Heart right ventricle (tissue), 16 donors: ENCODE measurements at regions not wholly inside any gene's neighbourhood (a gene's known extent, or its start where the extent isn't known, plus 50 kb on each side); places are given as distances from the start of the nearest gene placed in this dataset.
"Not testable (repeated sequence)": the region's sequence is repeated elsewhere in the genome, so short reads cannot be mapped to it uniquely, and the experiment has no call there.

ENCODE experiments used
- ATAC-seq, 8 donors: fragments of 200-7000 bp; cut with Tn5 transposase; one replicate each; pipeline ENCODE4 v1.9.1; 2020; ENCODE audit warnings: mild to moderate bottlenecking in 8 of 8, moderate library complexity in 8 of 8, moderate number of reproducible peaks in 1 of 8
- DNase-seq, 2 donors: peaks; one replicate each; pipeline ENCODE4 v3.0.0-alpha.2; 2020
- H3K27ac ChIP-seq, 10 donors: fragments of 200-600 bp; sonication (generic) in 2 of 10; one replicate each; pipeline versions ENCODE4 v1.5.0 to v1.8.0; 2020 to 2022; ENCODE audit warnings: mild to moderate bottlenecking in 3 of 10
- H3K27me3 ChIP-seq, 7 donors: fragments of 200-600 bp; one replicate each; pipeline ENCODE4 v1.8.0; 2021 to 2022; ENCODE audit warnings: mild to moderate bottlenecking in 2 of 7
- H3K36me3 ChIP-seq, 9 donors: fragments of 200-600 bp; sonication (generic) in 1 of 9; one replicate each; pipeline versions ENCODE4 v1.5.0 to v1.8.0; 2020 to 2022; ENCODE audit warnings: mild to moderate bottlenecking in 2 of 9
- H3K4me1 ChIP-seq, 9 donors: fragments of 200-600 bp; sonication (generic) in 1 of 9; one replicate each; pipeline versions ENCODE4 v1.5.0 to v1.8.0; 2020 to 2022; ENCODE audit warnings: mild to moderate bottlenecking in 4 of 9
- H3K4me3 ChIP-seq, 10 donors: fragments of 200-600 bp; sonication (generic) in 2 of 10; one replicate each; pipeline versions ENCODE4 v1.5.0 to v1.8.0; 2020 to 2022; ENCODE audit warnings: mild to moderate bottlenecking in 7 of 10, moderate library complexity in 2 of 10
- H3K9me3 ChIP-seq, 11 donors: fragments of 200-600 bp in 10 of 11; sonication (generic) in 2 of 11; one replicate each; pipeline versions ENCODE4 v1.5.0 to v1.8.0; 2013 to 2022; ENCODE audit warnings: mild to moderate bottlenecking in 2 of 11, control low read depth in 1 of 11, moderate library complexity in 1 of 11
- CTCF ChIP-seq, 9 donors: fragments of 200-600 bp; sonication (generic) in 2 of 9; IDR thresholded peaks; one replicate each; pipeline versions ENCODE4 v1.5.0 to v1.8.0; 2021 to 2022; ENCODE audit warnings: antibody characterized with exemption in 9 of 9, mild to moderate bottlenecking in 5 of 9, moderate library complexity in 1 of 9
- WGBS, 2 donors: extraction: QIAGEN DNeasy Blood & Tissue Kit; methylation state at CpG; one replicate each; pipeline ENCODE4 v1.1.7; 2013; ENCODE audit warnings: inconsistent platforms in 1 of 2; 5-methylcytosine and 5-hydroxymethylcytosine counted together
- intact Hi-C, 10 donors: fragments of 100-400 bp; cut with DNase I; formaldehyde crosslinking; loops; one replicate each; pipeline versions ENCODE4 v1.11.1 to v1.14.2; 2022
- donor health status: Arrhythmogenic right ventricular cardiomyopathy.
- donor health status: ischemic (EF 13 %, LVEDD 7.1; RV severe dilation, severe dysfunction).
- donor health status: healthy with polysubstance abuse.
- donor health status: DM: no; HTN: yes; CAD: no.
- donor health status: DM: no; HTN: no; CAD: no.
- donor health status: ischemic (EF 25% LVEDD 6.9; RV normal size, moderate dysfunction).
- donor health status: ischemic (EF 25% LVEDD 5.7; RV mildly dilated, moderate dysfunction).
- donor health status: healthy.
- donor health status: DM: yes; HTN: yes; CAD: no.
- donor health status: Ischemic cardiomyopathy.
- donor health status: ischemic (EF 35%, LVEDD 5.7; RV mildly dilated, moderate dysfunction).
- donor health status: nonischemic (EF 11% LVEDD 7.7; RV severe dilation, severe dysfunction).
- donor health status: DM: yes; HTN: yes; CAD: no.
- donor health status: PGD.
- donor health status: ischemic (EF 29% LVEDD 5.4; RV normal size, mild dysfunction).
- donor health status: nonischemic (EF 23%, LVEDD 6.1; RV moderate dilation, normal function).

DNA sequence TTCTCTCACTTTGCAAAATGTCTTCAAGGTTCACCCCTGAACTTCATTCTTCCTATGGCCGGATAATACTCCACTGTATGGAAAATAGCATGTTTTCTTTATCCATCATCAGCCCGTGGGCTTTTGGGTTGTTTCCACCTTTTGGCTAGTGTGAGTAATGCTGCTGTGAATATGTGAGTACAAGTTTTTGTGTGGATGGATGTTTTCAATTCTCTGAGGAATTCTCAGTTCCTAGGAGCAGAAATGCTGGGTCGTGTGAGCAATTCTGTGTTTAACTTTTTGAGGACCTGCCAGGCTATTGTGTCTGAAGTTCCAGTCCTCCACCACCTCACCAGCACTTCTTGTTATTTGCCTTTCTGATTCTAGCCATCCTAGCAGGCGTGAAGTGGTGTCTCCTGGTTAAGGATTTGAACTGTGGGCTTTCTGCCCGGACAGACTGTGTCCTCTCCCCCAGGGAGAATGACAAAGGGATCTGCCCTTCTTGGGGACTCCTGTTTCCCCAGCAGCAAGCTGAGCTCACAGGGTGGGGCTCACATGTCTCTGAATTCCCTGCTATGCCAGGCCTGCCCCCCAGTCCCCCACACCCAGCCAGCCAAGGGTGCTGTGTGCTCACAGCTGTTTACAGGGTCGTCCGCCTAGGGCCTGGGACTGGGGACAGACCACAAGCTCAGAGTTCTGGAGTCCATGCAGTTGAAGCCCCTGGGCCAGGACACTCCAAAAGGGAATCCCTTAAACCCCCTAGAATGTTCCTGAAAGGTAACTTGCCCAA, 92.2 kb upstream of the CIBAR2 start:
- no peak for TF ChIP-seq CTCF (IDR thresholded peaks at IDR 0.05)
- peaks cover 24 to 74% (median 56%) of the 10 kb centered on the region in 9 donors for H3K4me1 ChIP-seq

DNA sequence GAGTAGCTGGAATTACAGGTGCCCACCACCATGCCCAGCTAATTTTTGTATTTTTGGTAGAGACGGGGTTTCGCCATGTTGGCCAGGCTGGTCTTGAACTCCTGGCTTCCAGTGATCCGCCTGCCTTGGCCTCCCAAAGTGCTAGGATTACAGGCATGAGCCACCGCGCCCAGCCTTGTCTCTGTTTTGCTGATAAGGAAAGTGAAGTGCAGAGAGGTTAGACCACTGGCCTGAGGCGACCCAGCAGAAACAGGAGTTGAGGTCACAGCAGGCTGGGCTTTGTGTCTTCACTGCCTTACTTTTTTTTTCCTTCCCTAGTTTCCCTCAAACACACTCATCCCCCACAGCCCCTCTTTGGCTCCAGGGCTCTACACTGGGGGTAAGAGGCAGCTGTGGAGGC, 93.0 kb upstream of the CIBAR2 start:
- H3K4me3 ChIP-seq, H3K9me3 ChIP-seq, DNase-seq, ATAC-seq, intact Hi-C loops, H3K27me3 ChIP-seq, H3K36me3 ChIP-seq: not testable (repeated sequence)
- H3K27ac ChIP-seq, result peak overlapping the region in 3 of 10 donors; percentile 62 to 71 (median 65)
- peaks cover 24 to 74% (median 54%) of the 10 kb centered on the region in 9 donors for H3K4me1 ChIP-seq
- WGBS, 2 donors, result 82 to 84% methylated on average over 6 of the region's 6 CpGs

More for the DNA sequence above, 92.2 kb upstream of the CIBAR2 start:
- WGBS, 2 donors, result 80 to 81% methylated on average over 7 of the region's 7 CpGs
- Histone ChIP-seq H3K27ac (peak overlapping the region in 1 of 10 donors; percentile 91), H3K36me3 (no peaks in the 10 kb centered on the region), H3K4me3 (no peak overlapping the region), H3K27me3 (no peaks in the 10 kb centered on the region), H3K9me3 (no peaks in the 10 kb centered on the region)
- DNase-seq (no peak), ATAC-seq (no peak)
- intact Hi-C loops, result no loop called here

DNA sequence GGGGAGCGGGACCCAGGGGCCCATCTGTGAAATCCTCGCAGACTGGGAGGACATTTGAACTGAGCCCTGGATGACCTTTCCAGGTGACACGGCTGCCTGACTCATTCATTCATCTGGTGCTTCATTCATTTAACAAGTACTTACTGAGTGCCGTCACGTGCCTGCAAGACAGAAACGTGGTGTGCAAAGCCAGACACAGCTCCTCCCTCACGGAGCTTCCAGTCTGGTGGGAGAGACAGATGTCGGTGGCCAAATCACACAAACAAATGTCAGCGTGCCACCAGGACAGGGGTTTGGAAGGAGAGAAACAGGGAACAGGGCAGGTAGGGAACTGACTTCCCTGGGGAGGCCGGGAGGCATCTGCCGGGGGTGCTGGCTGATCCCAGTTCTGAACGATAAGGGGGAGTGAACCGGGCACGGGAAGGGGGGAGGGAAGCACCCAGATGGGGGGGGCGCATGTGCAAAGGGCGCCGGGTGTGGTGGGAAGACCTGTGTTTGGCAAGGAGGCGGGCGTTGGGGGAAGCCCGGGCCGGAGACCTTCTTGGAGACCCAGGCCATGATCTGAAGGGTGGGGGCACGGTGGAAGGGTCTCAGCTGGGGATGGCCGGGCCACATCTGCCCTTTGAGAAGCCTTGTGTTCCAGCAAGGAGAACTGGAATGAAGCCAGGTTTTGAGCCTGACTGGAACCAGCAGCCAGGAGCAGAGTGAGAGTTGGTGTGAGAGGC, 93.6 kb upstream of the CIBAR2 start:
- intact Hi-C loops, result no loop called here
- no peaks in the 10 kb centered on the region for H3K27me3 ChIP-seq

DNA sequence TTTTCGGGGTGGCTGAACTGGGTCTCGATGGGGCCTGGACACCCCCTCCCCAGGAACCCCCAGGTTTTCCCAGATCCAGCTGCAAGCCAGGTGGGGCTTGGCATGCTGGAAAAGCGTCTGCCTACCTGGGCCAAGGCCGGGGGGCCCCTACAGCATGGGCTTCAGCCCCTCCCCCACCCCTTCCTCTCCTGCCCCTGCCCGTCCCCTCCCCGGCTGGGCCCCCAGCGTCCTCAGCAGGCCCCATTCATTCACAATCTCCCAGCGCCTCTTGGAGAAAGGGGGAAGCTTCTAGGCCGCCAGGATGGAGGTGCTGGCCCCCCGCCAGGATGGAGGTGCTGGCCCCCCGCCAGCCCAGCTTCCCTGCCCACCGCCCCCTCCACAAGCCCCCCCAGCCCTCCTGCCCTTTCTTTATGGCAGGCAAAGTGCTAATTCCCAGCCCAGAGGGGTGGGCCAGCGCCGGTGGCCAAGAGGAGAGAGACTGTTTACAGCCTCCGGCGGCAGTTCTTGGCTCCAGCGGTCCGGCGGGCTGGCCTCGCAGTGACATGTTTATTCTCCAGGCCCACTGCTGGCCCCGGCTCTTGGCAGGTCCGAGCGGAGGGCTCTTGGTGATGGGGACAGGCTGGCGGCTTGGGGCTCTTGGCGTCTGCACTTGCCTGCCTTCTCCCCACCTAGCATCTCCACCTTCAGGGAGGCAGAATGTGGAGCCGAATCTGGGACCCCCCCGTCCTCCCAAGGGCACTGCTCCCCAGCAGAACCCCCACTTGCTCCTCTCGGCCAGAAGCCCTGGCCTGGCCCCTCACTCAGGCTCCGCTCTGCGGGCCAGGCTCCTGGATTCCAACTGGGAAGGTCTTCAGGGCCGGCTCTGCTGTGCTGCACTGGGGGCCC, 94.4 kb upstream of the CIBAR2 start:
- TF ChIP-seq CTCF (IDR thresholded peaks at IDR 0.05), result no peak
- Histone ChIP-seq H3K36me3 (no peaks in the 10 kb centered on the region), H3K4me1 (peaks cover 24 to 83% (median 50%) of the 10 kb centered on the region in 9 donors), H3K4me3 (peak overlapping the region in 1 of 10 donors; percentile 10), H3K27ac (peak overlapping the region in 9 of 10 donors; percentile 25 to 71 (median 64)), H3K27me3 (no peaks in the 10 kb centered on the region), H3K9me3 (no peaks in the 10 kb centered on the region)
- WGBS, 2 donors, result 12 to 16% methylated on average over 27 to 31 of the region's 31 CpGs
- intact Hi-C loops, result loop anchor here in 1 of 10 donors (1.0 kb wide), 1 partner anchor 14 kb away; no protein-coding TSS in a partner anchor
- DNase-seq (peak; percentile 69 to 84), ATAC-seq (peak; percentile 25 to 77 (median 68))

More for the DNA sequence above, 93.6 kb upstream of the CIBAR2 start:
- Histone ChIP-seq H3K9me3 (no peaks in the 10 kb centered on the region), H3K27ac (peak overlapping the region in 7 of 10 donors; percentile 7 to 71 (median 63)), H3K4me3 (peak overlapping the region in 1 of 10 donors; percentile 10), H3K36me3 (no peaks in the 10 kb centered on the region), H3K4me1 (peaks cover 24 to 80% (median 52%) of the 10 kb centered on the region in 9 donors)
- ATAC-seq (peak in 3 of 8 donors; percentile 4 to 37 (median 26)), DNase-seq (no peak)
- 36 to 38% methylated on average over 23 of the region's 23 CpGs for whole genome bisulfite sequencing, 2 donors
- TF ChIP-seq CTCF (IDR thresholded peaks at IDR 0.05), result no peak
